Endothelial cell of umbilical vein (primary cell): ENCODE measurements at regions not wholly inside any gene's neighbourhood (a gene's known extent, or its start where the extent isn't known, plus 50 kb on each side); places are given as distances from the start of the nearest gene placed in this dataset.

Source experiments
- BruUV-seq: library from RNA; stranded (reverse); fragments of 400-500 nt; replicated peaks from 2 replicates; lab custom pipeline; 2021; lab: Mats Ljungman, UMichigan
- CTCF ChIA-PET: fragments of 300-600, 350-600 bp; sonication (Branson Sonifier 250); formaldehyde crosslinking; loops from one replicate; lab custom pipeline; 2021; ENCODE audit warnings: antibody characterized with exemption, inconsistent platforms; lab: Charles Lee
- POLR2A ChIA-PET: fragments of 300-600, 350-600 bp; sonication (Branson Sonifier 250); formaldehyde crosslinking; loops from one replicate; lab custom pipeline; 2021; ENCODE audit warnings: antibody characterized with exemption, inconsistent platforms; lab: Charles Lee
- DNase-seq: peaks from one replicate; pipeline ENCODE4 v3.0.0-alpha.2; 2011; ENCODE audit warnings: low read depth, low spot score
- FAIRE-seq: peaks from 2 replicates; lab custom pipeline; 2011; peaks lifted over from hg19 to GRCh38; lab: Jason Lieb, UNC
- H2AFZ ChIP-seq: 2 replicates; pipeline ENCODE4 v1.6.0; 2012; ENCODE audit warnings: low read depth, low read length, control low read depth, inconsistent platforms
- H3K27ac ChIP-seq: 2 replicates; pipeline ENCODE4 v1.5.1; 2011; ENCODE audit warnings: low read depth, mild to moderate bottlenecking, control low read depth, low read length, moderate library complexity; ENCODE audit not compliant: insufficient read depth
- H3K27me3 ChIP-seq, 2 experiments: 2 replicates each; pipeline versions ENCODE4 v1.6.0 to v1.6.1; 2011; ENCODE audit warnings: low read length in 2 of 2, mixed read lengths in 1 of 2; ENCODE audit not compliant: control insufficient read depth in 2 of 2, insufficient read depth in 2 of 2
- H3K36me3 ChIP-seq, 2 experiments: 2 replicates in 1 of 2; 3 replicates in 1 of 2; pipeline ENCODE4 v1.5.1; 2011; ENCODE audit warnings: low read length in 2 of 2, mild to moderate bottlenecking in 1 of 2, moderate library complexity in 1 of 2; ENCODE audit not compliant: control insufficient read depth in 2 of 2, insufficient read depth in 2 of 2; ENCODE audit errors: extremely low read depth in 1 of 2
- H3K4me1 ChIP-seq: 3 replicates; pipeline ENCODE4 v1.5.1; 2011; ENCODE audit warnings: mild to moderate bottlenecking, low read length; ENCODE audit not compliant: control insufficient read depth, insufficient read depth; ENCODE audit errors: extremely low read depth
- H3K4me2 ChIP-seq: 2 replicates; pipeline ENCODE4 v1.6.1; 2011; ENCODE audit warnings: low read length, control low read depth, mixed read lengths; ENCODE audit not compliant: insufficient read depth
- H3K4me3 ChIP-seq, 3 experiments: fragments of 200-600 bp in 1 of 3; sonication (generic), shearing (Covaris generic) in 1 of 3; replicated peaks in 1 of 3; 2 replicates each; pipeline ENCODE4 v1.5.1; 2011 to 2016; ENCODE audit warnings: control low read depth in 3 of 3, low read length in 3 of 3, mild to moderate bottlenecking in 2 of 3, inconsistent platforms in 1 of 3, low read depth in 1 of 3, moderate library complexity in 1 of 3; ENCODE audit not compliant: insufficient read depth in 1 of 3
- H3K79me2 ChIP-seq: 2 replicates; pipeline ENCODE4 v1.6.0; 2012; ENCODE audit warnings: low read length, inconsistent platforms; ENCODE audit not compliant: control insufficient read depth, insufficient read depth
- H3K9ac ChIP-seq: replicated peaks from 2 replicates; pipeline ENCODE3; 2011; ENCODE audit warnings: low read length, control low read depth; ENCODE audit not compliant: insufficient read depth; ENCODE audit errors: extremely low read depth
- H3K9me1 ChIP-seq: replicated peaks from 3 replicates; pipeline ENCODE4 v1.6.0; 2011; ENCODE audit warnings: mild to moderate bottlenecking, low read length; ENCODE audit not compliant: control insufficient read depth, insufficient read depth; ENCODE audit errors: extremely low read depth
- H3K9me3 ChIP-seq: replicated peaks from 2 replicates; pipeline ENCODE4 v1.5.1; 2012; ENCODE audit warnings: low read length, inconsistent platforms; ENCODE audit not compliant: control insufficient read depth, insufficient read depth
- H4K20me1 ChIP-seq: replicated peaks from 2 replicates; pipeline ENCODE3; 2011; ENCODE audit warnings: mild to moderate bottlenecking, low read length; ENCODE audit not compliant: control insufficient read depth, insufficient read depth; ENCODE audit errors: extremely low read depth
- CTCF ChIP-seq, 2 donors: IDR thresholded peaks; 1 replicate in 1 of 2; 2 replicates in 1 of 2; pipeline ENCODE4 v1.5.1; 2011; ENCODE audit warnings: low read length in 2 of 2, mild to moderate bottlenecking in 2 of 2, moderate library complexity in 2 of 2, control low read depth in 1 of 2, inconsistent platforms in 1 of 2, low read depth in 1 of 2; ENCODE audit not compliant: insufficient read depth in 1 of 2; ENCODE audit errors: extremely low read depth in 1 of 2
- JUN ChIP-seq: IDR thresholded peaks from 2 replicates; pipeline ENCODE4 v1.6.1; 2011; ENCODE audit warnings: borderline replicate concordance, low read depth; ENCODE audit not compliant: insufficient read length, insufficient read depth
- POLR2A ChIP-seq: IDR thresholded peaks from 2 replicates; pipeline ENCODE4 v1.6.1; 2012; ENCODE audit warnings: low read depth, mild to moderate bottlenecking, control low read depth, low read length
- dilution Hi-C: fragments of 300-500 bp; cut with MboI; formaldehyde crosslinking; loops from one replicate; pipeline ENCODE4 v1.15.0; 2019; ENCODE audit warnings: low sequenced_read_pairs; ENCODE audit not compliant: extremely low pct_ligation_motif_present
- intact Hi-C: fragments of 100-400 bp; cut with micrococcal nuclease; formaldehyde crosslinking; loops from one replicate; pipeline ENCODE4 v1.10.0; 2022
- TF ChIP-seq, protein P1 (sequence below): IDR thresholded peaks from 2 replicates; pipeline ENCODE4 v1.6.1; 2011; ENCODE audit not compliant: insufficient read depth, insufficient read length

DNA sequence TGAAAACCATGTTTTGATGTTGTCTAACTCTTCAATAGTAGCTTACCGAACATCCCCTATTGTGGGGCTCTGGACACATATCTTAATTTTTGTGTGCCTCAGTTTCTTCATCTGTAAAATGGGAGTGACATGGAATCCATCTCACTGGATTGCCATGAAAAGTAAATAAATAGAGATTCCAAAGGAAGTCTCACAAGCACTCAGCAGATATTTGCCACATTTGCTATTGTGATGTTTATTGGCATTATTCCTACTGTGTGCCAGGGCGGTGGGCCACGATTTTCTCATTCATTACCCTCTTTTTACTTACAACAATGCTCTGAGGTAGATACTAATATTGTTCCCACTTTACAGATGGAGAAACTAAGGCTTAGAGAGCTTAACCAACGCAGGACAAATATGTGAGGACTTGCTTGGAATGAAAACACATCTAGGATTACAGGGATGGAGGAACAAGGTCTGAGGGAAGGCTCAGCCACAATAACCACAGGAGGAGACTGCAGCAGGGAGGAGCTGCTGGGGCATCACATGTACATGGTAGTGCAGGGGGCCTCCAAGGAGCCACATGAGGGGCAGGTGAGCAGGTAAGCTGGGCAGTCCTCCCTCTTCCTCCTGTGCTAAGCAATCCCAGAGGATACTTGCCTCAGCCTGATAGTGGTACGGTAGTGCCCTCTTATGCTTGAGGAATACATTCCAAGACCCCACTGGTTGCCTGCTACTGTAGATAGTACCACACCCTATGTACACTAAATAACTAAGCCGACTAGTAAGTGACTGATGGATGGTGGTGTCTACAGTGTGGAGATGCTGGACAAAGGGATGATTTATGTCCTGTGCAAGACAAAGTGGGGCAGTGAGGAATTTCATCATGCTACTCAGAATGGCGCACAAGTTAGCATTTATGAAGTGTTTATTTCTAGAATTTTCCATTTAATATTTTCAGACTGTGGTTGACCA, 176.9 kb downstream of the FOXA2 start:
- ChIA-PET CTCF (no interaction called here), POLR2A (no interaction called here)
- H3K4me3 ChIP-seq = no peak overlapping the region
- intact Hi-C loops = no loop called here
- TF ChIP-seq, protein P1, sequence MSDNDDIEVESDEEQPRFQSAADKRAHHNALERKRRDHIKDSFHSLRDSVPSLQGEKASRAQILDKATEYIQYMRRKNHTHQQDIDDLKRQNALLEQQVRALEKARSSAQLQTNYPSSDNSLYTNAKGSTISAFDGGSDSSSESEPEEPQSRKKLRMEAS = no peak
- no peak for TF ChIP-seq JUN
- no peak for TF ChIP-seq CTCF (IDR thresholded peaks at IDR 0.05; ENCODE audit: extremely low read depth in 1 of 2, insufficient read depth in 1 of 2, low read depth in 1 of 2, low read length in 2 of 2)
- no peak for TF ChIP-seq POLR2A
- H4K20me1 ChIP-seq = no peaks in the 10 kb centered on the region
- FAIRE-seq (no peak), DNase-seq (no peak)
- no peaks in the 10 kb centered on the region for H3K9me3 ChIP-seq
- no peaks in the 10 kb centered on the region for H3K79me2 ChIP-seq
- H3K9me1 ChIP-seq = no peaks in the 10 kb centered on the region
- no peak overlapping the region for H3K27ac ChIP-seq
- no peak overlapping the region for H3K4me2 ChIP-seq
- BruUV-seq = no TSS peak
- peaks cover 8 to 17% of the 10 kb centered on the region in 2 experiments for H3K27me3 ChIP-seq
- H3K36me3 ChIP-seq = no peaks in the 10 kb centered on the region
- H3K4me1 ChIP-seq = no peaks in the 10 kb centered on the region
- no peak overlapping the region for H2AFZ ChIP-seq
- no peak overlapping the region for H3K9ac ChIP-seq
- dilution Hi-C loops = no loop called here
